GM19463 (cell line): ENCODE measurements at regions not wholly inside any gene's neighbourhood (a gene's known extent, or its start where the extent isn't known, plus 50 kb on each side); places are given as distances from the start of the nearest gene placed in this dataset.

Experiments used
- ATAC-seq: cut with Tn5 transposase; IDR thresholded peaks from one replicate; pipeline ENCODE4 v1.9.1; 2021; ENCODE audit warnings: mild to moderate bottlenecking, moderate library complexity; ENCODE audit not compliant: unreplicated experiment

DNA sequence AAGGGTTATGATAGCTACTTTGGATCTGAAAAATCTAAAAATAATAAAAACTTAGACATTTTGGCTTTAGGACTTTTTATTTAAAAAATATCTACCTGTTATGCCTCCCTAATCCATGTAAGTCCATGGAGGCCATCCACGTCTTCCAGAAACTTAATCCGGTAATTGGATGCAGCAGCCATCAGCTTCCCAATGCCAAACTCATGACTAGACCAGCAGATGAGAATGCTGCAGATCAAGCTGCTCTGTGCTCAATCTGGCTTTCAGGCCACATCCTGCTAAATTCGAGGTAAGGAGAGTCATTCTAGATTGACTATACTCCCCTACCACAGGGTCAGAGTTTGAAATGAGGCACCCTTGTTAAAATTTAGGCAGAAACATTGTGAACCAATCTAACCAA, 168.5 kb upstream of the TCERG1L start:
- ATAC-seq = no peak

DNA sequence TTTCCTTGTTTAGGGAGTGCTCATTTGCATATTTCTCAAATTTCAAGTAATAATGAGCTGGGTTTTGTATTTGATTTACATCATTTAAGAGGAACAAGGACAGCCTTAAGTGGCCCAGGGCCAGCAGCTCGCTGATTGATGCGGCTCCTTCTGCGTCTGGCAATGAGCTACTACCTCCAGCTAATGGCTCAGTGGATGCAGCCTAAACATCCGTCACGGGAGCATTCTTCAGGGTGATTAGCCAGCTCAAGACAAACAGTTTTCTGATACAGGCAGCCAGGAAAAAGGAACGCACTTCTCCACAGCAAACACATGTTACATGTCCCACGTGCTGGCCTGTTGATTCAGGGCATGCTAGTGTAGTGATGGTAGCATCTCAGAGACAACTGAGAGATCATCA, 169.3 kb upstream of the TCERG1L start:
- no peak for ATAC-seq

DNA sequence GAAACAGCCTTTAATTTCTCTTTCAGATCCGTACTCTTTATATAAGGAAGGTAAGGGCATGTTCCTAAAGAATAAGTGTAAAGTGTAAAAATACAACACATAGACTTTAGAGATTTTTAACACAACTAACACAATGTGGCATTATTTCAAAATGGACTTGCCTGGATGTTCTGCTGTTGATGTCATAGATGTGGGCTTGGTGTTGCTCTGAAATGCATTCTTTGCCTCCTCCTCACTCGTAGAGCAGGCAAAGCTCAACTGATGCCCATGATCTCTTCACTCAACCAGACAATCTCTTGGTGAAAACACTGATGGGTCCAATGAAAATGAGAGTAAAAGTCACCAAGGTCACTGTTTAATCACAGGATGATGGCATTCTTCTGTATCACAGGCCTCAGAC, 174.2 kb upstream of the TCERG1L start:
- ATAC-seq = no peak

DNA sequence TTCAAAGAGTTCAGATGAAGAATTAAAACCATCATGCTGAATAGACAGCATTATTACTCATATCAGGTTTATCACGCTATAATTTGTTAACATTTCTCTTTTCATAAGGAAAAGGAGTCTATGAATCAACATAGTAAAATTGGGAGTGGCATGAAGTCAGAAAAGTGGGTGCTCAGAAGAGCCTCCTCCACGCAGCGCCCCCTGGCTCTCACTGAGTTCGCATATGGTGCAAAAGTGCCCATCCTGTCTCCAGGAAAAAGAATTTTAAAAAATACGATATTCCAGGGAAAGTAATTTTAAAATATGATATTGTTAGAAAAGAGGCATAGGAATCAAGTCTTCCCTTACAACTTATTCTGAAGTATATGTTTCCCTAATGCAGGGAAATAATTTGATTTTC, 176.3 kb upstream of the TCERG1L start:
- ATAC-seq = no peak

DNA sequence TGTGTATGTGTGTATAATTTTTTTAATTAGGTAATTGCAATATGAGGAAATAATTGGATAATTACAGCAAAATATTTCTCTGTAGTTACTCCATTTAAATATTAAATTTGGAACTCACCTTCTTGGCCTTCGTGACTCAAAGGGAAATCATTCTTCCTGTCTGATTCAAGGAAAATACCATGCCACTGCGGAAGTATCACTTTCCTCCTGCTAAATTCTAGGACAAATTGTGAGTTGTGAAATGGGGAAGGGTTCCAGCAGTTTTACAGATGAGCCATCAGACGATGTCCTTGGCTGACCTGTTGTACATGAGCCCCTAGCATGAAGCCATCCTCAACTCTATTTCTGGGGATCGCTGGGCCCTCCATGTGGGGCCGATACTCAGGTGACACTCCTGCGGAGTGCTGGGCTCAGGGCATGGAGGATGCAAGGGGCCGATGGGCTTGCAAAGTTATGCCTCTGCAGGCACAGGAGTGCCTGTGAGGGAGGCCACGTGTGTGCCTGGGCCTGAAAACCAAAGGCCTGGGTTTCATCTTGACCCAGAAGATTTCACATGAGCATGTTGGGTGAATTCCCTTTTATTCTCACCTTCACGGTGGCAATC, 179.6 kb upstream of the TCERG1L start:
- ATAC-seq = no peak

DNA sequence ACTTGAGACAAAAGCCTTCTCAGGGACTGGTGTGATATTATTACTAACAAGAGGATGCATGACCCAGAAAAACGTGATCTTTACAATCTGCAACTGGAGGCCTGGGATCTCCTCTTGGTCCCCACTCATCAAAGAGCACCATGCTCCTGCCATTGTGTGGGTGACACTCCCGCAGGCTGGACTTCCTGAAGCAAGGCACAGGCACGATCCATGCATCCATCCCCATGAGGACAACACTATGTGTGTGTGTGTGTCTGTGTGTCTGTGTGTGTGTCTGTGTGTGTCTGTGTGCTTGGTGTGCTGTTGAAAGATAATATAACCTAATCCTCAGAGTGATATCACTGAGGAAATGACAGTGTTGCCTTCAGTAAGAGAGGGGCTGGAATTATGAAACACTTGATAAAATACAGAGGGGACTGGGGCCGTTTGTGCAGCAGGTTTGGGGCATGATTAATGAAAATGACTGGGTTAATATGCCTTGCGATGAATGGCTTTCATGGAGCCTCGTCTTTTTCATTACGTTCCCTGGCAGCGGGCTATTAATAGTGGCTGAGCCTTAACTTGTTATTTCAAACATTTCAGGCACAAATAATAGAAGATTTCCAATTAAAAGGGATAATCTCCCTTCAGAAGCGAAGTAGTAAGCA, 180.8 kb upstream of the TCERG1L start:
- ATAC-seq = no peak

DNA sequence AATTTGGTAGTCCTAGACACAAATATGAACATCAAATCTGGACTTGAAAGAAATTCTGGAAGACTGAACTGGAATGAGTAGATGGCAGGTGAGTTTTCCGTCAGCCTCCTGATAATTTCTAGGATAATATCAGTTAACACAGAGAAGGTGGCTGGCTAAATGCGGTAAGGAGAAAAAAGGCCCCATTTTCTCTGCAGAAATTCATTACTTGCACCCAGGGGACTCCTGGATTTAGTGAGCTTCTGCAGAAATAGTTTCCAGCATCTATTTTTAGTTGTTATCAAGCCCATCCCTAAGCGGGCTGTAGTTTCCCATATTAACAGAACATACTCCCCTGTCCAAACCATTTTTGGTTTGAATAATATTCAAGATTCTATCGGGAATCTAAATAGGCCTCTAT, 181.9 kb upstream of the TCERG1L start:
- ATAC-seq = no peak

DNA sequence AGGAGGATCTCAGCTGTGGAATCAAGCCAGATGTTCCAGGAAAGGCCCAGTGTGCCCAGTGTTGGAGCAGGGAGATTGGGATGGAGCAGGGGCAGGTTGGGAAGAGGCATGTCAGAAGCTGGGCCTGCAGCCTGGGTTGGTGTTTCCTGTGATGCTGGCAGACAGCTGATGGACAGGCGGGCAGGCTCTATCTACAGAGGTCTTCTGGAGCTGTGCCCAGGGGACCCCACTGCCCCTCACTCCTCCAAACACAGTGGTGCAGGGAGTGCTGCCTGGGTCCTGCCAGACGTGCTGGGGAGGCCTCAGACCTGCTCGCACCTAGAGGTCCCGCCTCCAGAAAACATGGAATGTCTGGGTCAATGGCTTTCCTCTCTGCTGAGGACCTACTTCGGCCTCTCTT, 182.9 kb upstream of the TCERG1L start:
- ATAC-seq = no peak

DNA sequence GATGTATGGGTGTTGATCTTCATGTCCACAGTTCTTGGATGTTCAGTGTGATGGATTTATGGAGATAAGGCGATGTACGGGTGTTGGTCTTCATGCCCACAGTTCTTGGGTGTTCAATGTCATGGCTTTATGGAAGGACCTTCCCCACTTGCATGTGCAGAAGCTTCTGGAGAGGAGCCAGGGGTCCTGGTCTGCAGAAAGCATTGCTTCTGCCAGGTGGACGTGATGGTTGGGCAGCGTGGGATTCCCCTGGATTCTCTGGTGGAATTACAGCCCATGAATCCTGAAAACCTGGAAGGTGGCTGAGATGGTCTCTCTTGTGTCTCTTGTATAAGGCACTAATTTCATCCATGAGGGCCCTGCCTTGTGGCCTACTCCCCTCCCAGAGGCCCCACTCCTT, 183.7 kb upstream of the TCERG1L start:
- no peak for ATAC-seq

DNA sequence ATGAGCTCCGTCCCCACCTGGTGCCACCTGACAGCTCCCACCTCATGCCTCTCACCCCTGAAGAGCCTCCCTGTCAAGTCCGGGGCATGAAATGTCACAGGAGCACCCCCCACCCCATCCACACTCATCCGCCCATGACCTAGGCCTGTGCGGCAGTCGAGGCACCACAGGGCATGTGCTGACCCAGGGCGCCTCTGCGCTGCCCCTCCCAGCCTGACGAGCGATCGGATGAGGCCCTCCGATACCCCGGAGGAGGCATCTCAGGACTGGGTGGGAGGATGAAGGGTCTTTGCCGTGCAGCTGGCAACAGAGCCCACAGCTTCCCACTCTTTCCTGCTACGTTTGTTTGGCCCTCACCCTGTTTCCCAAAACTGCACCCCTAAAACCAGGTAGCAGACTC, 184.4 kb upstream of the TCERG1L start:
- no peak for ATAC-seq

DNA sequence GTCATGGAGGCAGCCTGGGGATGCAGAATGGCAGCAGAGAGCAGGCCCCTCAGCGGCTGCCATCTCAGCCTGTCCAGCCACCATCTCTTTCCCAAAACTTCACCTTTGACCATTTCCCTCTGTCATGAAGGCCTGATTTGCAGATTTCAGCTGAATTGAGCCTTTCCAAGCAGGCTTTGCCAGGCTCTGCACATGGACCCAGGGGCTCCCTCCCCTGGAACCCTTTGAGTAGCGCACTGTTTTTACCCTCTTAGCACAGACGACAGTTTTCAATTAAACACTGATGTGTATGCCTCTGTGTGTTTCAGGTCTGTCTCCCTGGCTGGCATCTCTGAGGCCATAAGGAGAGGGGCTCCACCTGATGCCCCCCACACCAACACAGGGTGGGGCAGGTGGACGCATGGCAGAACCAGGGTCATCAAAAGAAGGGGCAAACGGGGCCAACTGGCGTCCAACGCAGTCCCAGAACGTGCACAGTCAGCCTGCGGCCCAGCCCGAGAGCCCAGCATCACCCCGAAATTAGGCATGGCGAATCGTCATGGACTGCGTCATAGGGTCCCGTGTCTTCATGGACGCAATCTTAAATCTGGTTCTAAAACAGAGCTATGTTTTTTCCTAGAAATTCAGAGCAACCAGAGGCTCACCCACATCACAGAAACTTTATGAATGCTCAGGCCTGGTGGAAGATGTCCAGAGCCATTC, 185.0 kb upstream of the TCERG1L start:
- no peak for ATAC-seq

DNA sequence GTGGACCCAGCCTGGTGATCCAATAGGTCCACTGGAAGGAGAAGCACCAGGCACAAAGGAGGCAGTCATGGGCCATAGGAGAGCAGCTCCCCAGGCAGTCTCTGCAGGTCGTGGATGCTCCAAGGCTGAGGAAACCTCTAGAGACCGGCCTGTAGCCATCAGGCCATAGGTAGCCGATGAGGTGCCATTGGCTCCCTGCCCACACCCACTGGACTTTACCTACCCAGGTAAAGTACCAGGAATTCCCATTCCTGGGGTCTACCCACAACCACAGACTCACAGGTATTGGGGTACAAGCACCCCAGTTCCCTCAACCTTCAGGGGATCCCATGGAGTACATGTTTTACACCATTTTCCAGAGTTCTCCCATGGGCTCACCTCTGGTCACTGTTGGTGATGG, 188.0 kb upstream of the TCERG1L start:
- ATAC-seq = no peak

DNA sequence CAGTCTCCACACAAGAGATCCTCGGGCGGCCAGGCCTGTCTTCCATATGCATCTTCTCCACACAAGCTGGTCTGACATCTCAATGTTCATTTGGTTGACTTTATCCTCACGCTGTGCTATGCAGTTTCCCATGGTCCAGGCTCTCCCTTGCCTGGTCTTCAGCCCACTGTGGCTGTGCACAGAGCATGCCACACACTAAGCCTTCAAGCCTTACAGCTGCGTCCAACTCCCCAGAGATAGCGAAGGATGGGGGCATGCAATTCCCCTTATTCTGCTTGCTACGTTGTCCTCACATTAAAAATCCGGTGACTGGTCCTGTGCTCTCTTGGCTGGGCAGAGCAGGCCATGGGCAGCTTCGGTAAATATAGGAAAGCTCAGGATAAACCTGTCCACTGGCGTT, 188.7 kb upstream of the TCERG1L start:
- no peak for ATAC-seq

DNA sequence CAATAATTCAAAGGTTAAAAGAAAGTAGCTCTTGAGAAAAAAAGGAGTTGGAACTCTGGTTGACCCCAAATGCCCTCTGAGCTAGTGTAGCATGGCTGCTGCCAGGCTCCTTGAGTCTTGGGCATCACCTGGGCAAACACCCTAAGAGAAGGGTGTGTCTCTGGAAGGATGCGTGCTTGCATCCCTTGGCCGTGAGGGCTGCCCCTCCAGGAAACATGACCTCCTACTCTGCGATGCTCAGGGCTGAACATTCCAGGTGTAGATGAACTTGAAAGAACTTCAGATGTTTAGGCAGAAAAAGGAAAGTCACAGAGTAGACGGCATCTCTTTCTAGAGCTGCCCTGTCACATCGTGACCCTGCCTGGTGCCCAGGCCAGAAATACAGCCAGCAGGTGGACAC, 189.4 kb upstream of the TCERG1L start:
- ATAC-seq = no peak

DNA sequence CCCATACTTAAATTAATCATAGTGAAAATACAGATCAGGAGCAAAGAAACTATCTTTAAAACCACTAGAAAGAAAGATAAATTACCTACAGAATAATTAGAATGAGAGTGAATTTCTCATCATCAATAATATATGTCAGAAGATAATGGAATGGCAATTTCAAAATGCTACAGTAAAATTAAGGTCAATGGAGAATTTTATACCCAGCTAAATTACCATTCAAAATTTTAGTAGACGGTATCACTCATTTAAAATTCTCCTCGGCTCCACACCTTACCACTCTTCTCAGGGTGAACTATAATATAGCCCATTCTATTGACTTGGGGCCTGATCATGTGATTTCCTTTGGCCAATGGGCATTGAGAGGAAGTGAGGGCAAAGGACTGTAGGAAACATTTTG, 192.5 kb upstream of the TCERG1L start:
- no peak for ATAC-seq

DNA sequence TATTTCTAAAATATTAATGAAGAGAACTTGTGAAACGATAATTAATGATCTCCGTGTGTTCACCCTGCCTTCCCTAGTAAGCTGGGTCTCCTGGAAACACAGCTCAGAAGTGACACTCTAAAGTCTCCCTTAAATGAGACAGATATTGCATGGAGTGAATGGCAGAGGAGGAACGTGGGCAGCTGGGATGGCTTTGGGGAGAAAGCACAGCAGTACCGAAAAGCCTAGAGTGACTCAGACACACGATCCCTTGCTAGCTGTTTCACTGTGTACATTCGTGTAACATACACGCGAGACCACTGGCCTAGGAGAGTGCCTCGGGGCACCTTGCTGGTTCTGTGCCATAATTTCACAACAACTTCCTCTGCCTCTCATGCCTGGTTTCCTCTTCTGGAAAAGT, 199.9 kb upstream of the TCERG1L start:
- ATAC-seq = no peak

DNA sequence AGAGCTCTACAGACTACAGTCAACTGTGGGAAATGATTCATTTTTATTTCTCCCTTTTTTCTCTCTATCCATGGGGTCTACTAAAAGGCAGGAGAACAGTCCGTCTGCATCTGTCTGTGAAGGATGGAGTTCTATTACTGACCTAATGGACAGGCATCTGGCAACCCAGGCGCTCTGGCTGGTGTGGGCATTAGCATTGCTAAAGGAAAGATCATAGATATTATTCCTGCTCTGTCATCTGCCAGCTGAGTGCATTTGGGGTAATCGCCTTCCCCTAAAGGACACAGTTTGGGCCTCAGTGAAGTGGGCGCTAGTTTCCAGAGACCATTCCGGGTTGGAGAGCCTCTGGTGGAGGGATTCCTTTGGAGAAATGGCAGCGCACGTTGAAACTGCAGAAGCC, 201.3 kb upstream of the TCERG1L start:
- ATAC-seq = no peak

DNA sequence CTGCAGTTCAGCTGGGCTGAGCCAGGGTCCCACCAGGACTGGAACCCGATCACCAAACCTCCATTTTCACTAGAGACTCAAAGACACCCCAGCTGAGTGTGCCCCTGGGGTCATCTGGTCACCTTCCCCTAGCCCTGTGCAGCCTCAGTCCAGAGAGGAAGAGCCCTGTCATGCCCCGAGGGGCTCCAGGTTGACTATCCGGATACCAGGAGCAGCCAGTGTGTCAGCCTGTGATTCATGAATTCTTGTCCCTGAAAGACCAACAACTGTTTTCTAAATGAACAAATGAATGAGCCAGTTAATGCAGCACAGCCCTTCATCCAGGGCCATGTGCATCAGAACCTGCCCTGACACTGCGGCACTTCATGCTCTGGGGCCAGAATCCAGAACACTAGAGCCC, 201.9 kb upstream of the TCERG1L start:
- no peak for ATAC-seq

DNA sequence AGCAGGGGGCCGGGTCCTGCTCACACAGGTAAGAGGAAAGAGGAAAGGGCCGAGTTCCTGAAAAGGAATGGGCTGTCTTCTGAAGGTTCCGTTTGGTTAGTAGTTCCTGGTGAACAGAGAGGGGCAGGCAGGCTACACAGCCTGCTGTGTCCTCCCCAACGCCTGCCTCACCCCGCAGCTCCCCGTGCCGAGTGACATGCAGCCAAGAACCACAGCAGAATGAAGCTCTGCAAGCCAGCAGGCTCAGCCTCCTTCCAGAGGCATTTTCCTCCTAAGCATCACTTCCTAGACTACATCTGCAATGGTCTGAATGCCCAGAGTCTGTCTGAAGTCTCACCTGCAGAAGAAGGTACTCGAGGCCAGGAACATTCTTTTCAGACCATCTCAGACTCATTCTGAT, 202.4 kb upstream of the TCERG1L start:
- no peak for ATAC-seq

DNA sequence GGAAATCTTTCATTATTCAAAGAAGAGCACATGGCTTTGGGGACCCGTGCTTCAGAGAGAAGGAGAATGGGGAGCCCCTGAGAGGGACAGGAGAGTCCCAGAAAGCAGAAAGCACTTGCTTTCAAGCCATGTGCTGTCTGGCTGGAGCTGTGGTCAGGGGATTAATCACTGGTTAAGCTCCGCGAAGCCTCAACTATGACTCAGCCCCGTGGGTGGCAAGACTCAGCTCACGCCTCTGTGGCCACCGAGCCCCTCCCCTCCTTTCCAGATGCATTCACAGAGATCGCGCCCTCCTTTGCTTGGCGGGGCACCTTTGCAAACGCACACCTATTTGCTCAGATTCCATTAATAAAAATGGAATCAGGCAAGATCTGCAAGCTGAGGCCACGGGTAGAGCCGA, 202.9 kb upstream of the TCERG1L start:
- no peak for ATAC-seq

DNA sequence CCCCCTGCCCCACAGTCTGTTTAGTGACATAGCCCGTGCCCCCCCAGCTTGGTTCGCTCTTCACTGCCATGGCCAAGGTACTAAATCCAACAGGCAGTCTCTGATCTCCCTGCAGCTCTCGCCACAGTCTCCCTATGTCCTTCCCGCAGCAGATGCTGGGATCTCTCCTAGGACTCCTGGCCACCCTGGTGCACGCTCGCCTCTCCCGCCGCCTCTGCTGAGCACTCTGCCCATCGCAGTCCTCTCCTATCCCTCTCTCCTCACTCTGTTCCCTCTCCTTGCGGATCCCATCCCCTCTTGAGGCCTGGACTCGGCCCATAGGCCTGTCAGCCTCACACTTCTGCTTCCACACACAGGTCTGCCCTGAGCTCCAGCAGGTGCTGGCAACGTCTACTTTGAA, 204.8 kb upstream of the TCERG1L start:
- no peak for ATAC-seq

DNA sequence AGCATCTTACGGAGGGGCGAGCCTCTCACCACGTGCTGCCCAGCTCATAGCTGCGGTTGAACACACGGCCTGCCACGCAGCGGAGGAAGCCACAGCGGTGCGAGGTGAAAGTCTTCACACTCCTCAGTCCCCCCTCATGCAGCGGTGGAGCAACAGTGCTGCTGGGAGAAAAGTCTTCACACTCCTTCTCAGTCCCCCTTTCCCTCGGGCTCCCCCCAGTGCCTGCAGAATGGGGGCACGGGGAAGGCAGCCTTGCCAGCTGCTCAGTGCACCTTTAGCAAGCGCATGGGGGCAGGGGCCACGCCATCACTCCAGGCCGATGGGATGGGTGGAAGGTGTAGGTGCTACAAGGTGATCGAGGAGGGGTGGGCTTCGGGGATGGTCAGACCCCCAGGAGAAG, 206.3 kb upstream of the TCERG1L start:
- no peak for ATAC-seq
